Thyroid gland (tissue), 4 donors: ENCODE measurements at regions not wholly inside any gene's neighbourhood (a gene's known extent, or its start where the extent isn't known, plus 50 kb on each side); places are given as distances from the start of the nearest gene placed in this dataset.
"Not testable (repeated sequence)": the region's sequence is repeated elsewhere in the genome, so short reads cannot be mapped to it uniquely, and the experiment has no call there.

Source experiments
- DNase-seq, 2 donors: peaks; one replicate each; pipeline ENCODE4 v3.0.0-alpha.2; 2019
- H3K27ac ChIP-seq, 3 donors: fragments of 200-600 bp; sonication (generic); 1 replicate in 2 of 3; 2 replicates in 1 of 3; pipeline ENCODE4 v1.5.1; 2016 to 2019; ENCODE audit warnings: mild to moderate bottlenecking in 1 of 3, moderate library complexity in 1 of 3
- H3K27me3 ChIP-seq: fragments of 200-600 bp; sonication (generic); one replicate; pipeline ENCODE4 v1.5.1; 2019
- H3K36me3 ChIP-seq, 2 donors: fragments of 200-600 bp; sonication (generic); one replicate each; pipeline ENCODE4 v1.5.1; 2016 to 2019
- H3K4me1 ChIP-seq, 2 donors: fragments of 200-600 bp; sonication (generic); one replicate each; pipeline ENCODE4 v1.5.1; 2017 to 2019
- H3K4me3 ChIP-seq, 3 donors: fragments of 200-600 bp; sonication (generic); replicated peaks in 1 of 3; 1 replicate in 2 of 3; 2 replicates in 1 of 3; pipeline ENCODE4 v1.5.1; 2016; ENCODE audit warnings: mild to moderate bottlenecking in 1 of 3
- H3K9me3 ChIP-seq: fragments of 200-600 bp; sonication (generic); one replicate; pipeline ENCODE4 v1.5.1; 2017
- WGBS, 2 donors: methylation state at CpG; one replicate each; pipeline ENCODE4 v1.1.5; 2017; 5-methylcytosine and 5-hydroxymethylcytosine counted together
- intact Hi-C: fragments of 100-400 bp; cut with DNase I; formaldehyde crosslinking; loops from one replicate; pipeline ENCODE4 v1.15.1; 2023

DNA sequence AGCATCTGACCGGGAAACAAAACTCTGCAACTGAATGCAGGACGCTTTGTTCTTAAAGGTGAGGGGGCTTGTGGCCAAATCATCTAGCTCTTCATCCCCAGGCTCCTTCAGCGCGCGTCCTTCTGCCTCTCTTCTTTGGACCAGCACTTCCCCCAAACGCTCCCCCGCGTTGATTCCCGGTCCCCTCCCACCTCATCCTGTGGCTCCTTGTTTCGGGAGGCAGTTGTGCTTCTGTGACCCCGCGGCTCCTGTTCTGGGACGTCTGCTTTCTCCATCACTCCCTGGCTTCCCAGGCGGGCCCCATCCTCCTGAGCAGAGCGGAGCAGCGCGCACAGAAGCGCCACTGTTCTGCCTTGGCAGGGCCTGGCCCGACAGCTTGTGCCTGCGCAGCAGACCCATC lies 109.7 kb upstream of the ZNG1E start:
- WGBS, 2 donors, result 46 to 61% methylated on average over 18 of the region's 20 CpGs
- H3K27me3 ChIP-seq, H3K36me3 ChIP-seq, H3K4me1 ChIP-seq, intact Hi-C loops, DNase-seq, H3K27ac ChIP-seq, H3K9me3 ChIP-seq, H3K4me3 ChIP-seq: not testable (repeated sequence)

DNA sequence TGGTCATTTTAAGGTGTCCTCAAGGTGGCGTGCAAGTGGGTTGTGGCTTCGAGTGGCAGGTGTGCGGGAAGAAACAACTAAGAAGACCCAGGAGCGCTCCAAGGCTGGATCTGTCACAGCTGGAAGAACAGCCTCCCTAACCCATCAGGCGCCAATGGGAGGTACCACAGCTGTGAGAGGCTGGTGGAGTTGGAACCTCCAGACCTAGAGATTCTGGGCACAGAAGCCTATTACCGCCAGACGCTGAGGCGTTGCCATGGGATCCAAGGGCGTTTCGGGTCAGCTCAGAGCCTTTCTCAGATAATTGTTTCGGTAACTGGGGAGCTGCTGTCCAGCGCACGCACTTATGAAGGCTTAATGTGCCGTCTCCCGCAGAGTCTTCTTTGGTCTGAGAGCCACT lies 156.7 kb upstream of the ZNG1E start:
- 40 to 64% methylated on average over 1 to 6 of the region's 15 CpGs for WGBS, 2 donors
- H3K27ac ChIP-seq, H3K4me1 ChIP-seq, H3K36me3 ChIP-seq, intact Hi-C loops, DNase-seq, H3K27me3 ChIP-seq, H3K4me3 ChIP-seq, H3K9me3 ChIP-seq: not testable (repeated sequence)

GRCh38 chr9:65514465-65514864 lies 161.3 kb upstream of the ZNG1E start:
- DNase-seq, H3K27ac ChIP-seq, H3K9me3 ChIP-seq, intact Hi-C loops, H3K4me3 ChIP-seq, H3K27me3 ChIP-seq, H3K36me3 ChIP-seq, H3K4me1 ChIP-seq: not testable (repeated sequence)
- 91 to 92% methylated on average over 12 of the region's 12 CpGs for WGBS, 2 donors

DNA sequence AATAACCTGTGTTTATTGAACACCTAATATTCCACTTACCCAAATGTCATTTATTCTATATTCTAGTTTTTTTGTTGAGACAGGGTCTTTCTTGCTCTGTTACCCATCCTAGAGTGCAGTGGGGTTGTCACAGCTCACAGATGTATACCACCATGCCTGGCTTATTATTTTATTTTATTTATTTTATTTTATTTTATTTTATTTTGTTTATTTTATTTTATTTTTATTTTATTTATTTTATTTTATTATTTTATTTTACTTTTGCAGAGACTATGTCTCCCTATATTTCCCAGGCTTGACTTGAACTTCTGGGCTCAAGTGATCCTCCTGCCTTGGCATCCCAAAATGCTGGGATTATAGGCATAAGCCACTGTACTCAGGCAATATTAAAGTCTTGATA lies 167.8 kb upstream of the ZNG1E start:
- H3K36me3 ChIP-seq, DNase-seq, H3K9me3 ChIP-seq, H3K4me3 ChIP-seq, H3K27ac ChIP-seq, H3K4me1 ChIP-seq, intact Hi-C loops, H3K27me3 ChIP-seq: not testable (repeated sequence)

DNA sequence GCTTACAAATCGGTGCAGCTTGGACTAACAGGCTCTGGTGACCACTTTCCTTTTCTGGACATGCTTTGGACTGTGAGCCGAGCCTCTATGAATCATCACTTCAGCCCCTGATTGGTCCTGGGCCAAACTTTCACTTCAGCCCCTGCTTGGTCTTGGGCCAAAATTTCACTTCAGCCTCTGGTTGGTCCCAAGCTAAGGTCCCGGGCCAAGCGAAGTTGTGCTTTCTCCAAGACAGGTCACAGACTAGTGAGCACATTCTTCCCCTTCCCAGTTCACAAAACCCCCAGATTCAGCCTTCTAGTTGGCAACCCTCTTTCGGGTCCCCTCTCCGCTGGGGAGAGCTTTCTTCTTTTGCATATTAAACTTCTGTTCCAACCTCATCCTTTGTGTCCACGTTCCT lies 171.0 kb upstream of the ZNG1E start:
- WGBS, 2 donors, result 83 to 84% methylated on average over 5 to 6 of the region's 7 CpGs
- H3K9me3 ChIP-seq, H3K4me1 ChIP-seq, intact Hi-C loops, DNase-seq, H3K27ac ChIP-seq, H3K36me3 ChIP-seq, H3K4me3 ChIP-seq, H3K27me3 ChIP-seq: not testable (repeated sequence)

DNA sequence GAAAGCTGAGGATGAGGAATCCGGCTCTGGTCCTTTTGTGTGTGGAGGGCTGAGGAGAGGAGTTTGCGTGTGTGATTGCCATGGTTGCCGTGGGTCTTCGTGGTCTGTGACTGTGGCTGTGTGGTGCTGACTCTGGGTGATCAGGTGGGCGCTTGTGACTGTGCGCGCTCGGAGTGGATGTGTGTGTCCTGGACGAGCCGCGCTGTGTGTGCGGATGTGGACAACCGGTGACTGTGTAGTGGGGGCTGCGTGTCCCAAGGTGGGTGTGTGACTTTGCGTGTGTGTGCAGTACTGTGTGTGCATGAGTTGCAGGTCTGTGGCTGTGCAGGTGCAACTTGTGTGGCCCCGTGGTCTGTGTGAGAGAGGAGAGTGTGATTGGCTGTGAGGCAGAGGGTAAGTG lies 172.0 kb upstream of the ZNG1E start:
- H3K4me1 ChIP-seq, H3K36me3 ChIP-seq, H3K27me3 ChIP-seq, H3K27ac ChIP-seq, DNase-seq, H3K4me3 ChIP-seq, H3K9me3 ChIP-seq, intact Hi-C loops: not testable (repeated sequence)
- 88 to 95% methylated on average over 15 to 16 of the region's 16 CpGs for WGBS, 2 donors

GRCh38 chr9:65482890-65483289 lies 192.8 kb upstream of the ZNG1E start:
- H3K9me3 ChIP-seq, H3K4me1 ChIP-seq, H3K27ac ChIP-seq, H3K27me3 ChIP-seq, H3K36me3 ChIP-seq, H3K4me3 ChIP-seq, DNase-seq, intact Hi-C loops: not testable (repeated sequence)
- WGBS, 2 donors, result 75 to 77% methylated on average over 12 to 13 of the region's 13 CpGs

DNA sequence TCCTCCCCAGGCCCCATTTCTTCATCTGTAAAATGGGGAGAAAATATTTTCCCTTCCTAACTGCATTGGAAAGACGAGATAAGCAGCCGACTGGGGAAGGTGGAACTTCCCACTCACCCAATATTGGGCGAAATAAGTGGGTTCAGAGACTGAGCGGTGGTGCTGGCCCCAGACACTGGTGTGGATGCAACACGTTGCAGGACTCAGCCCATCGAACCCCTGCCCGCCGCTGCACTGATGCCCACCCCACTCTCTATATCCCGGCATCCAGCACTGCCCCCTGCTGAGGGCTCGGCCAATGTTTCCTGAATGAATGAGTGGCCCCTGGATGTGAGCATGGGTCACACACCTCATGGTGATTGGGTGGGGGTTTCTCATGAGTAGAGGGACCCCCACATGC lies 194.4 kb upstream of the ZNG1E start:
- H3K9me3 ChIP-seq, intact Hi-C loops, H3K4me3 ChIP-seq, H3K36me3 ChIP-seq, H3K27ac ChIP-seq, H3K27me3 ChIP-seq, DNase-seq, H3K4me1 ChIP-seq: not testable (repeated sequence)
- 71 to 79% methylated on average over 7 to 9 of the region's 10 CpGs for WGBS, 2 donors

DNA sequence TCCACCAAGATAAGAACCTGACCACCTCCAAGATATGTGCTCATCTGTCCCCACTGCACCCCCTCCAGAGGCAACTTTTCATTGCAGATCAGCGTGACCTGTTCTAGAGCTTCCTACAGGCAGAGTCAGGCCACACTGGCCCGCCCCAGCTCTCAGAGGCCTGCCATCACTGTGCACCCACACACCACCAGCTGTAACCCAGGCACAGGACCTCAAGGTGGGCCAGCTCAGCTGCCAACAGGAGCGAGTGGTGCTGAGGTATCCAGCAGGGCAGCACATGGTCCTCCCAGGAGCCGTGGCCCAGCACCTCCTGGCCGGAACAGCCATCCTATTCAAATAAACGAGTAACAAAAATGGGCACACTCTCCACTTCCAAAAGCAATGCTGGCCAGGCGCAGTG lies 189.9 kb upstream of the FOXD4L5 start:
- H3K27ac ChIP-seq, intact Hi-C loops, H3K36me3 ChIP-seq, H3K9me3 ChIP-seq, H3K4me3 ChIP-seq, H3K27me3 ChIP-seq, H3K4me1 ChIP-seq, DNase-seq: not testable (repeated sequence)
- WGBS, 2 donors, result 90% methylated on average over 2 of the region's 7 CpGs; no CpG with 5 or more reads in 1 of the 2 donors

- intact Hi-C loops, H3K4me3 ChIP-seq, H3K4me1 ChIP-seq, H3K36me3 ChIP-seq, H3K27ac ChIP-seq, H3K27me3 ChIP-seq, DNase-seq, H3K9me3 ChIP-seq: not testable (repeated sequence)
- 65 to 71% methylated on average over 10 of the region's 10 CpGs for WGBS, 2 donors
Observed at GRCh38 chr9:65473059-65473822, 188.2 kb upstream of the FOXD4L5 start.

DNA sequence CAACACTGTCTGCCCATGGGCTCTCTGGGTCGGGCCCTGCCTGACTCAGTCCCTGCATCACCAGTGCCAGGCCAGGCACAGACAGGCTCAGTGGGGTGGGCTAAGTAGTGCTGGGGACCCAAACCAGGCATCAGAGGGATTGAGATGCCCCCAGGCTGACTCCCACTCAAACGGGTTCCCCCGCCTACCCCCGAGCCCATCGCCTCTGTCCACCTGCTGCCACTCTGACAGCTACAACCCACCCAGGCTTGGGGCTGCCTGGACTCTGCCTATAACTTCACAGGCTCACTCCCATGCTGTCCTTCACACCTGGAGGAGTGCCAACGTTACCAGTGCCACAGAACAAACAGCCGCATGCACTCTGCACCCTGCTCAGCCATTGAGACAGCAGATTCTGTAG lies 186.1 kb upstream of the FOXD4L5 start:
- H3K27me3 ChIP-seq, intact Hi-C loops, H3K4me1 ChIP-seq, H3K27ac ChIP-seq, DNase-seq, H3K36me3 ChIP-seq, H3K4me3 ChIP-seq, H3K9me3 ChIP-seq: not testable (repeated sequence)
- 74 to 79% methylated on average over 6 to 7 of the region's 7 CpGs for WGBS, 2 donors

DNA sequence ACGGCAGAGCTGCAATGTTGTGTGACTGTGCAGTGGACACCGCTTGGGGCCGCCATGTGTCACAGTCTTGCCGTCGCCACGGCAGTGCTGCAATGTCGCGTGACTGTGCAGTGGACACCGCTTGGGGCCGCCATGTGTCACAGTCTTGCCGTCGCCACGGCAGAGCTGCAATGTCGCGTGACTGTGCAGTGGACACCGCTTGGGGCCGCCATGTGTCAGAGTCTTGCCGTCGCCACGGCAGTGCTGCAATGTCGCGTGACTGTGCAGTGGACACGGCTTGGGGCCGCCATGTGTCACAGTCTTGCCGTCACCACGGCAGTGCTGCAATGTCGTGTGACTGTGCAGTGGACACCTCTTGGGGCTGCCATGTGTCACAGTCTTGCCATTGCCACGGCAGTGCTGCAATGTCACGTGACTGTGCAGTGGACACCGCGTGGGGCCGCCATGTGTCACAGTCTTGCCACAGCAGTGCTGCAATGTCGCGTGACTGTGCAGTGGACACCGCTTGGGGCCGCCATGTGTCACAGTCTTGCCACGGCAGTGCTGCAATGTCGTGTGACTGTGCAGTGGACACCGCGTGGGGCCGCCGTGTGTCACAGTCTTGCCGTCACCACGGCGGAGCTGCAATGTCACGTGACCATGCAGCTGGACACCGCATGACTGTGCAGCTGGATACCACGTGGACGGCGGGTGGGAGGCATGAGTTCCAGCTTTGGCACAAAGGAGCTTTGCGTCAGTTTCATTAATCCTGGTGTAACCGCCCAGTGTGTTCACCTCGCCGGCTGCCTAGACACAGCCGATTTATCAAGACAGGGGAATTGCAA lies 182.1 kb upstream of the FOXD4L5 start:
- DNase-seq, H3K27me3 ChIP-seq, intact Hi-C loops, H3K9me3 ChIP-seq, H3K36me3 ChIP-seq, H3K4me3 ChIP-seq, H3K4me1 ChIP-seq, H3K27ac ChIP-seq: not testable (repeated sequence)
- 87 to 94% methylated on average over 32 to 35 of the region's 55 CpGs for WGBS, 2 donors

- H3K36me3 ChIP-seq, DNase-seq, H3K27me3 ChIP-seq, H3K4me1 ChIP-seq, H3K4me3 ChIP-seq, H3K27ac ChIP-seq, H3K9me3 ChIP-seq, intact Hi-C loops: not testable (repeated sequence)
- WGBS, 2 donors, result 90 to 91% methylated on average over 17 of the region's 17 CpGs
Observed at GRCh38 chr9:65465246-65465895, 180.4 kb upstream of the FOXD4L5 start.
